ENCODE measurements at regions not wholly inside any gene's neighbourhood (a gene's known extent, or its start where the extent isn't known, plus 50 kb on each side); places are given as distances from the start of the nearest gene placed in this dataset.
"Not testable (repeated sequence)": the region's sequence is repeated elsewhere in the genome, so short reads cannot be mapped to it uniquely, and the experiment has no call there.

GRCh38 chr3:4067893-4068292 is 235.3 kb upstream of the SETMAR start:
- Histone ChIP-seq H3K4me1 (no peaks in the 10 kb centered on the region), H3K36me3 (ENCODE audit: low read depth, missing control alignments) (no peaks in the 10 kb centered on the region)
- TF ChIP-seq POLR2A (IDR thresholded peaks at IDR 0.05) (no peak), CTCF (IDR thresholded peaks at IDR 0.05) (no peak)

GRCh38 chr3:4069796-4070195 is 233.4 kb upstream of the SETMAR start:
- no peaks in the 10 kb centered on the region for H3K36me3 ChIP-seq (ENCODE audit: low read depth, missing control alignments)
- DNase-seq = no peak
- TF ChIP-seq CTCF (IDR thresholded peaks at IDR 0.05) (no peak), POLR2A (IDR thresholded peaks at IDR 0.05) (no peak)
- no peak overlapping the region for H3K27ac ChIP-seq
- H3K27me3 ChIP-seq = no peaks in the 10 kb centered on the region
- 63 to 71% methylated on average over 2 of the region's 2 CpGs for WGBS, 2 donors
- no peaks in the 10 kb centered on the region for H3K9me3 ChIP-seq
- no peaks in the 10 kb centered on the region for H3K4me1 ChIP-seq
- H3K4me3 ChIP-seq = no peak overlapping the region
- intact Hi-C loops (cut with DNase I; ENCODE audit: low total_unique reads) = no loop called here

More at GRCh38 chr3:4067893-4068292, 235.3 kb upstream of the SETMAR start:
- H3K9me3 ChIP-seq = no peaks in the 10 kb centered on the region
- H3K27ac ChIP-seq = no peak overlapping the region
- no peak overlapping the region for H3K4me3 ChIP-seq
- DNase-seq = peak; percentile 18
- no peaks in the 10 kb centered on the region for H3K27me3 ChIP-seq
- intact Hi-C loops (cut with DNase I; ENCODE audit: low total_unique reads) = no loop called here

GRCh38 chr3:4071481-4072184 is 231.5 kb upstream of the SETMAR start:
- Histone ChIP-seq H3K27ac (no peak overlapping the region), H3K27me3 (no peaks in the 10 kb centered on the region), H3K4me3 (no peak overlapping the region), H3K36me3 (ENCODE audit: low read depth, missing control alignments) (no peaks in the 10 kb centered on the region), H3K4me1 (no peaks in the 10 kb centered on the region), H3K9me3 (no peaks in the 10 kb centered on the region)
- DNase-seq = no peak
- TF ChIP-seq CTCF (IDR thresholded peaks at IDR 0.05) (no peak), POLR2A (IDR thresholded peaks at IDR 0.05) (no peak)
- 60 to 65% methylated on average over 1 to 5 of the region's 5 CpGs for WGBS, 2 donors
- intact Hi-C loops (cut with DNase I; ENCODE audit: low total_unique reads) = no loop called here

- WGBS, 2 donors = 88 to 95% methylated on average over 2 of the region's 2 CpGs
- H3K9me3 ChIP-seq; H3K4me3 ChIP-seq; H3K4me1 ChIP-seq; DNase-seq; H3K36me3 ChIP-seq (ENCODE audit: low read depth, missing control alignments); H3K27me3 ChIP-seq; intact Hi-C loops (cut with DNase I; ENCODE audit: low total_unique reads); H3K27ac ChIP-seq: not testable (repeated sequence)
Measured at GRCh38 chr3:4077278-4077677, 225.9 kb upstream of the SETMAR start.

- Histone ChIP-seq H3K9me3 (no peaks in the 10 kb centered on the region), H3K4me3 (no peak overlapping the region), H3K36me3 (ENCODE audit: low read depth, missing control alignments) (no peaks in the 10 kb centered on the region), H3K27me3 (no peaks in the 10 kb centered on the region), H3K4me1 (no peaks in the 10 kb centered on the region), H3K27ac (no peak overlapping the region)
- intact Hi-C loops (cut with DNase I; ENCODE audit: low total_unique reads) = no loop called here
- WGBS, 2 donors = 80 to 85% methylated on average over 2 of the region's 2 CpGs
- no peak for DNase-seq
- TF ChIP-seq POLR2A (IDR thresholded peaks at IDR 0.05) (no peak), CTCF (IDR thresholded peaks at IDR 0.05) (no peak)
Measured at GRCh38 chr3:4077950-4078349, 225.2 kb upstream of the SETMAR start.

Measured in testis (tissue), 2 donors.